SHP77 treated with DMSO at 0.1 percent for 48 hours (cell line): ENCODE measurements at regions not wholly inside any gene's neighbourhood (a gene's known extent, or its start where the extent isn't known, plus 50 kb on each side); places are given as distances from the start of the nearest gene placed in this dataset.

ENCODE experiments used
- DNase-seq: peaks from one replicate; lab custom pipeline; 2025; lab: John Stamatoyannopoulos, UW

GRCh38 chr17:14481664-14482063 is 180.8 kb downstream of the HS3ST3B1 start:
- no peak for DNase-seq

- DNase-seq = no peak
These were observed 173.7 kb downstream of the HS3ST3B1 start for GRCh38 chr17:14474591-14474990.

- DNase-seq = peak; percentile 85
These were observed 170.2 kb downstream of the HS3ST3B1 start for GRCh38 chr17:14471052-14471451.

GRCh38 chr17:14470417-14470816 is 169.5 kb downstream of the HS3ST3B1 start:
- no peak for DNase-seq

GRCh38 chr17:14469971-14470370 is 169.1 kb downstream of the HS3ST3B1 start:
- no peak for DNase-seq

GRCh38 chr17:14468858-14469257 is 168.0 kb downstream of the HS3ST3B1 start:
- no peak for DNase-seq

- no peak for DNase-seq
These were observed 160.3 kb downstream of the HS3ST3B1 start for GRCh38 chr17:14461227-14461548.

- no peak for DNase-seq
These were observed 159.8 kb downstream of the HS3ST3B1 start for GRCh38 chr17:14460516-14461226.

- DNase-seq = no peak
These were observed 159.1 kb downstream of the HS3ST3B1 start for GRCh38 chr17:14459955-14460354.

- no peak for DNase-seq
These were observed 157.8 kb downstream of the HS3ST3B1 start for GRCh38 chr17:14458724-14459123.

- DNase-seq = no peak
These were observed 153.9 kb downstream of the HS3ST3B1 start for GRCh38 chr17:14454746-14455145.

GRCh38 chr17:14452856-14453255 is 152.0 kb downstream of the HS3ST3B1 start:
- DNase-seq = no peak

- no peak for DNase-seq
These were observed 150.9 kb downstream of the HS3ST3B1 start for GRCh38 chr17:14451729-14452191.

GRCh38 chr17:14448818-14449217 is 147.9 kb downstream of the HS3ST3B1 start:
- no peak for DNase-seq

- no peak for DNase-seq
These were observed 145.9 kb downstream of the HS3ST3B1 start for GRCh38 chr17:14446825-14447224.

- DNase-seq = no peak
These were observed 144.0 kb downstream of the HS3ST3B1 start for GRCh38 chr17:14444915-14445314.

- DNase-seq = no peak
These were observed 142.1 kb downstream of the HS3ST3B1 start for GRCh38 chr17:14442798-14443528.

- DNase-seq = no peak
These were observed 136.3 kb downstream of the HS3ST3B1 start for GRCh38 chr17:14437176-14437575.

GRCh38 chr17:14436266-14436665 is 135.4 kb downstream of the HS3ST3B1 start:
- no peak for DNase-seq

- no peak for DNase-seq
These were observed 133.6 kb downstream of the HS3ST3B1 start for GRCh38 chr17:14434506-14434905.

- no peak for DNase-seq
These were observed 131.2 kb downstream of the HS3ST3B1 start for GRCh38 chr17:14432079-14432478.

GRCh38 chr17:14429084-14429483 is 128.2 kb downstream of the HS3ST3B1 start:
- DNase-seq = no peak

GRCh38 chr17:14428648-14429029 is 127.8 kb downstream of the HS3ST3B1 start:
- no peak for DNase-seq
